Panc1 (cell line): ENCODE measurements at regions not wholly inside any gene's neighbourhood (a gene's known extent, or its start where the extent isn't known, plus 50 kb on each side); places are given as distances from the start of the nearest gene placed in this dataset.

ENCODE experiments used
- ATAC-seq: fragments of 200-7000 bp; cut with Tn5 transposase; 2 replicates; pipeline ENCODE4 v1.9.1; 2020; ENCODE audit warnings: mild to moderate bottlenecking, moderate library complexity
- BruUV-seq: library from RNA; stranded (reverse); fragments of 400-500 nt; replicated peaks from 2 replicates; lab custom pipeline; 2021; lab: Mats Ljungman, UMichigan
- CTCF ChIA-PET: fragments of 300-600 bp; sonication (Branson Sonifier 250); formaldehyde crosslinking; loops from one replicate; lab custom pipeline; 2022; ENCODE audit warnings: antibody characterized with exemption; lab: Charles Lee
- POLR2A ChIA-PET: fragments of 300-600 bp; sonication (Branson Sonifier 250); formaldehyde crosslinking; loops from one replicate; lab custom pipeline; 2022; ENCODE audit warnings: antibody characterized with exemption; lab: Charles Lee
- DNase-seq: peaks from one replicate; pipeline ENCODE4 v3.0.0-alpha.2; 2010; ENCODE audit warnings: low read depth, low spot score
- H3K27ac ChIP-seq: 2 replicates; pipeline ENCODE4 v1.5.1; 2011; ENCODE audit warnings: mild to moderate bottlenecking, low read length, inconsistent platforms
- H3K27me3 ChIP-seq: fragments of 200-500 bp; sonication (Bioruptor generic); 2 replicates; pipeline ENCODE4 v1.6.0; 2014; ENCODE audit warnings: low read length, inconsistent platforms; ENCODE audit not compliant: control insufficient read depth, insufficient read depth
- H3K36me3 ChIP-seq: fragments of 200-500 bp; sonication (Bioruptor generic); 2 replicates; pipeline ENCODE4 v1.5.1; 2014; ENCODE audit warnings: inconsistent platforms, mild to moderate bottlenecking, low read length, moderate library complexity; ENCODE audit not compliant: control insufficient read depth, insufficient read depth
- H3K4me1 ChIP-seq: 2 replicates; pipeline ENCODE4 v1.5.1; 2011; ENCODE audit warnings: inconsistent platforms, mild to moderate bottlenecking, low read length, moderate library complexity; ENCODE audit not compliant: control insufficient read depth, insufficient read depth
- H3K4me3 ChIP-seq, 2 experiments: 2 replicates each; pipeline ENCODE4 v1.5.1; 2011 to 2012; ENCODE audit warnings: low read depth in 2 of 2, low read length in 2 of 2, mild to moderate bottlenecking in 2 of 2, inconsistent platforms in 1 of 2, moderate library complexity in 1 of 2
- H3K9me3 ChIP-seq: fragments of 200-500 bp; sonication (Bioruptor generic); 2 replicates; pipeline ENCODE4 v1.5.1; 2014; ENCODE audit warnings: low read depth, mild to moderate bottlenecking, inconsistent platforms, low read length, moderate library complexity; ENCODE audit not compliant: control insufficient read depth, insufficient read depth
- CTCF ChIP-seq: fragments of 450-650 bp; IDR thresholded peaks from 2 replicates; pipeline ENCODE4 v1.5.1; 2017; ENCODE audit warnings: mild to moderate bottlenecking
- POLR2AphosphoS5 ChIP-seq: IDR thresholded peaks from 2 replicates; pipeline ENCODE4 v1.6.1; 2012; ENCODE audit warnings: mild to moderate bottlenecking, low read depth, low read length, moderate library complexity
- REST ChIP-seq, 2 experiments: IDR thresholded peaks; 2 replicates each; pipeline ENCODE4 v1.6.1; 2011 to 2012; ENCODE audit warnings: low read depth in 2 of 2, control low read depth in 1 of 2, low read length in 1 of 2, mild to moderate bottlenecking in 1 of 2, moderate library complexity in 1 of 2; ENCODE audit not compliant: insufficient read depth in 1 of 2
- SIN3A ChIP-seq: IDR thresholded peaks from 2 replicates; pipeline ENCODE4 v1.6.1; 2012; ENCODE audit warnings: low read depth, mild to moderate bottlenecking, low read length, moderate library complexity, borderline replicate concordance; ENCODE audit not compliant: insufficient read depth
- TCF7L2 ChIP-seq: IDR thresholded peaks from 2 replicates; pipeline ENCODE4 v1.6.1; 2011; ENCODE audit warnings: mild to moderate bottlenecking, low read depth, low read length, inconsistent platforms
- in situ Hi-C: cut with HindIII; loops from 2 replicates; pipeline ENCODE4 v1.10.0; 2016; ENCODE audit warnings: low sequenced_read_pairs, low pct_unique_long_range_greater_than_20kb
- intact Hi-C: fragments of 100-400 bp; cut with micrococcal nuclease; formaldehyde crosslinking; loops from one replicate; pipeline ENCODE4 v1.10.0; 2022; ENCODE audit not compliant: unreplicated experiment

- ATAC-seq (no peak), DNase-seq (no peak)
- Histone ChIP-seq H3K9me3 (no peaks in the 10 kb centered on the region), H3K36me3 (no peaks in the 10 kb centered on the region), H3K27ac (no peak overlapping the region), H3K4me3 (no peak overlapping the region), H3K27me3 (peaks cover 6% of the 10 kb centered on the region; the same call in 1 of the 2 replicates), H3K4me1 (no peaks in the 10 kb centered on the region; the same call in 1 of the 2 replicates)
- in situ Hi-C loops (no loop called here), intact Hi-C loops (no loop called here)
- TF ChIP-seq REST (IDR thresholded peaks at IDR 0.05; ENCODE audit: insufficient read depth in 1 of 2, low read depth in 2 of 2, low read length in 1 of 2) (no peak), TCF7L2 (no peak), POLR2AphosphoS5 (no peak), CTCF (no peak), SIN3A (no peak)
- no TSS peak for BruUV-seq
- ChIA-PET CTCF (no interaction called here), POLR2A (no interaction called here)
These were observed 108.6 kb upstream of the CSF3R start for GRCh38 chr1:36591278-36591677.

- intact Hi-C loops = no loop called here
- no peak overlapping the region for H3K4me3 ChIP-seq
These were observed 108.1 kb upstream of the CSF3R start for GRCh38 chr1:36590771-36591170.

More at GRCh38 chr1:36590771-36591170, 108.1 kb upstream of the CSF3R start:
- no peaks in the 10 kb centered on the region for H3K9me3 ChIP-seq
- H3K27me3 ChIP-seq = peaks cover 6% of the 10 kb centered on the region; the same call in 1 of the 2 replicates
- no TSS peak for BruUV-seq
- no peaks in the 10 kb centered on the region for H3K36me3 ChIP-seq
- in situ Hi-C loops = no loop called here
- CTCF ChIA-PET = no interaction called here
- DNase-seq (no peak), ATAC-seq (no peak)
- POLR2A ChIA-PET = no interaction called here
- H3K27ac ChIP-seq = no peak overlapping the region
- no peaks in the 10 kb centered on the region; the same call in 1 of the 2 replicates for H3K4me1 ChIP-seq
- TF ChIP-seq SIN3A = no peak
- no peak for TF ChIP-seq REST (IDR thresholded peaks at IDR 0.05; ENCODE audit: insufficient read depth in 1 of 2, low read depth in 2 of 2, low read length in 1 of 2)
- TF ChIP-seq POLR2AphosphoS5 = no peak
- no peak for TF ChIP-seq CTCF
- TF ChIP-seq TCF7L2 = no peak
